ENCODE measurements at regions not wholly inside any gene's neighbourhood (a gene's known extent, or its start where the extent isn't known, plus 50 kb on each side); places are given as distances from the start of the nearest gene placed in this dataset.

GRCh38 chr1:195946500-195946899, 661.7 kb downstream of the KCNT2 start:
- WGBS (ENCODE audit: insufficient coverage, low coverage, missing lambda C conversion rate) = 35% methylated on average over 4 of the region's 4 CpGs
- FAIRE-seq (no peak), ATAC-seq (no peak), DNase-seq (ENCODE audit: extremely low read depth in 1 of 4, low spot score in 3 of 4) (no peak)
- no TSS peak for BruUV-seq (replicated peaks)
- Histone ChIP-seq H4K20me1 (replicated peaks; ENCODE audit: control insufficient read depth, insufficient read depth, low read length) (no peaks in the 10 kb centered on the region), H3K4me2 (ENCODE audit: insufficient read depth, low read length) (no peak overlapping the region), H3K9me3 (replicated peaks; ENCODE audit: control insufficient read depth, insufficient read depth, low read depth, low read length) (no peaks in the 10 kb centered on the region), H3K36me3 (ENCODE audit: control insufficient read depth, insufficient read depth, low read length) (no peaks in the 10 kb centered on the region), H3K79me2 (ENCODE audit: control insufficient read depth, insufficient read depth, low read length) (no peaks in the 10 kb centered on the region), H3K27me3 (ENCODE audit: control insufficient read depth in 2 of 2, insufficient read depth in 2 of 2, low read length in 2 of 2) (no peaks in the 10 kb centered on the region), H3K27ac (ENCODE audit: extremely low read depth, low read depth, low read length) (no peak overlapping the region), H3K4me1 (replicated peaks in 1 of 2; ENCODE audit: control insufficient read depth in 2 of 2, insufficient read depth in 2 of 2, low read length in 2 of 2) (peaks cover 0 to 5% of the 10 kb centered on the region in 2 experiments; a peak in 1 of 5 replicates), H3K4me3 (no peak overlapping the region), H3K9me1 (ENCODE audit: control insufficient read depth, insufficient read depth, low read length) (no peaks in the 10 kb centered on the region), H3K9ac (ENCODE audit: insufficient read depth in 1 of 2, low read depth in 2 of 2, low read length in 2 of 2) (no peak overlapping the region), H2AFZ (ENCODE audit: low read depth, low read length) (no peak overlapping the region; the same call in 1 of the 2 replicates)
- in situ Hi-C loops (cut with MboI) = no loop called here
- ChIA-PET POLR2A (no interaction called here), CTCF (ENCODE audit: low intra/inter-chr PET ratio) (no interaction called here)
- intact Hi-C loops (cut with micrococcal nuclease) = no loop called here
- TF ChIP-seq THRB (CRISPR knock-in tag; conservative IDR thresholded peaks at IDR 0.05) (no peak), ETS1 (conservative IDR thresholded peaks at IDR 0.05; ENCODE audit: control insufficient read depth, low read depth, low read length) (no peak), TAF15 (IDR thresholded peaks at IDR 0.05; ENCODE audit: low read depth, low read length) (no peak), HDGF (IDR thresholded peaks at IDR 0.05) (no peak), YY1 (IDR thresholded peaks at IDR 0.05; ENCODE audit: borderline replicate concordance in 1 of 3, control insufficient read depth in 1 of 3, extremely low read depth in 1 of 3, insufficient read depth in 3 of 3, insufficient read length in 1 of 3, insufficient replicate concordance in 2 of 3, low read depth in 1 of 3, low read length in 2 of 3) (no peak), SAFB2 (IDR thresholded peaks at IDR 0.05; ENCODE audit: borderline replicate concordance, low read depth, low read length, severe bottlenecking) (no peak), TFAP4 (CRISPR knock-in tag; IDR thresholded peaks at IDR 0.05; ENCODE audit: borderline replicate concordance) (no peak), ELF2 (CRISPR knock-in tag; IDR thresholded peaks at IDR 0.05) (no peak)
- TF ChIP-seq, protein P1, sequence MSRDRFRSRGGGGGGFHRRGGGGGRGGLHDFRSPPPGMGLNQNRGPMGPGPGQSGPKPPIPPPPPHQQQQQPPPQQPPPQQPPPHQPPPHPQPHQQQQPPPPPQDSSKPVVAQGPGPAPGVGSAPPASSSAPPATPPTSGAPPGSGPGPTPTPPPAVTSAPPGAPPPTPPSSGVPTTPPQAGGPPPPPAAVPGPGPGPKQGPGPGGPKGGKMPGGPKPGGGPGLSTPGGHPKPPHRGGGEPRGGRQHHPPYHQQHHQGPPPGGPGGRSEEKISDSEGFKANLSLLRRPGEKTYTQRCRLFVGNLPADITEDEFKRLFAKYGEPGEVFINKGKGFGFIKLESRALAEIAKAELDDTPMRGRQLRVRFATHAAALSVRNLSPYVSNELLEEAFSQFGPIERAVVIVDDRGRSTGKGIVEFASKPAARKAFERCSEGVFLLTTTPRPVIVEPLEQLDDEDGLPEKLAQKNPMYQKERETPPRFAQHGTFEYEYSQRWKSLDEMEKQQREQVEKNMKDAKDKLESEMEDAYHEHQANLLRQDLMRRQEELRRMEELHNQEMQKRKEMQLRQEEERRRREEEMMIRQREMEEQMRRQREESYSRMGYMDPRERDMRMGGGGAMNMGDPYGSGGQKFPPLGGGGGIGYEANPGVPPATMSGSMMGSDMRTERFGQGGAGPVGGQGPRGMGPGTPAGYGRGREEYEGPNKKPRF (IDR thresholded peaks at IDR 0.05; ENCODE audit: low read depth, low read length) = no peak
- TF ChIP-seq, protein P2, sequence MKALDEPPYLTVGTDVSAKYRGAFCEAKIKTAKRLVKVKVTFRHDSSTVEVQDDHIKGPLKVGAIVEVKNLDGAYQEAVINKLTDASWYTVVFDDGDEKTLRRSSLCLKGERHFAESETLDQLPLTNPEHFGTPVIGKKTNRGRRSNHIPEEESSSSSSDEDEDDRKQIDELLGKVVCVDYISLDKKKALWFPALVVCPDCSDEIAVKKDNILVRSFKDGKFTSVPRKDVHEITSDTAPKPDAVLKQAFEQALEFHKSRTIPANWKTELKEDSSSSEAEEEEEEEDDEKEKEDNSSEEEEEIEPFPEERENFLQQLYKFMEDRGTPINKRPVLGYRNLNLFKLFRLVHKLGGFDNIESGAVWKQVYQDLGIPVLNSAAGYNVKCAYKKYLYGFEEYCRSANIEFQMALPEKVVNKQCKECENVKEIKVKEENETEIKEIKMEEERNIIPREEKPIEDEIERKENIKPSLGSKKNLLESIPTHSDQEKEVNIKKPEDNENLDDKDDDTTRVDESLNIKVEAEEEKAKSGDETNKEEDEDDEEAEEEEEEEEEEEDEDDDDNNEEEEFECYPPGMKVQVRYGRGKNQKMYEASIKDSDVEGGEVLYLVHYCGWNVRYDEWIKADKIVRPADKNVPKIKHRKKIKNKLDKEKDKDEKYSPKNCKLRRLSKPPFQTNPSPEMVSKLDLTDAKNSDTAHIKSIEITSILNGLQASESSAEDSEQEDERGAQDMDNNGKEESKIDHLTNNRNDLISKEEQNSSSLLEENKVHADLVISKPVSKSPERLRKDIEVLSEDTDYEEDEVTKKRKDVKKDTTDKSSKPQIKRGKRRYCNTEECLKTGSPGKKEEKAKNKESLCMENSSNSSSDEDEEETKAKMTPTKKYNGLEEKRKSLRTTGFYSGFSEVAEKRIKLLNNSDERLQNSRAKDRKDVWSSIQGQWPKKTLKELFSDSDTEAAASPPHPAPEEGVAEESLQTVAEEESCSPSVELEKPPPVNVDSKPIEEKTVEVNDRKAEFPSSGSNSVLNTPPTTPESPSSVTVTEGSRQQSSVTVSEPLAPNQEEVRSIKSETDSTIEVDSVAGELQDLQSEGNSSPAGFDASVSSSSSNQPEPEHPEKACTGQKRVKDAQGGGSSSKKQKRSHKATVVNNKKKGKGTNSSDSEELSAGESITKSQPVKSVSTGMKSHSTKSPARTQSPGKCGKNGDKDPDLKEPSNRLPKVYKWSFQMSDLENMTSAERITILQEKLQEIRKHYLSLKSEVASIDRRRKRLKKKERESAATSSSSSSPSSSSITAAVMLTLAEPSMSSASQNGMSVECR (CRISPR knock-in tag; IDR thresholded peaks at IDR 0.05) = no peak

Data from K562 (cell line).